Head of caudate nucleus (tissue), 42 donors: ENCODE measurements at regions not wholly inside any gene's neighbourhood (a gene's known extent, or its start where the extent isn't known, plus 50 kb on each side); places are given as distances from the start of the nearest gene placed in this dataset.
"Not testable (repeated sequence)": the region's sequence is repeated elsewhere in the genome, so short reads cannot be mapped to it uniquely, and the experiment has no call there.

Experiments
- DNase-seq, 42 donors: peaks; one replicate each; pipeline versions ENCODE4 v3.0.0 to v3.0.0-alpha.2; 2020 to 2021; ENCODE audit warnings: mixed read lengths in 7 of 42
- intact Hi-C: fragments of 100-400 bp; cut with DNase I; formaldehyde crosslinking; loops from one replicate; pipeline ENCODE4 v1.15.0; 2022

GRCh38 chr2:67565761-67566160 is 168.6 kb downstream of the ETAA1 start:
- peak in 4 of 42 donors; percentile 2 to 26 (median 4) for DNase-seq
- intact Hi-C loops = no loop called here

DNA sequence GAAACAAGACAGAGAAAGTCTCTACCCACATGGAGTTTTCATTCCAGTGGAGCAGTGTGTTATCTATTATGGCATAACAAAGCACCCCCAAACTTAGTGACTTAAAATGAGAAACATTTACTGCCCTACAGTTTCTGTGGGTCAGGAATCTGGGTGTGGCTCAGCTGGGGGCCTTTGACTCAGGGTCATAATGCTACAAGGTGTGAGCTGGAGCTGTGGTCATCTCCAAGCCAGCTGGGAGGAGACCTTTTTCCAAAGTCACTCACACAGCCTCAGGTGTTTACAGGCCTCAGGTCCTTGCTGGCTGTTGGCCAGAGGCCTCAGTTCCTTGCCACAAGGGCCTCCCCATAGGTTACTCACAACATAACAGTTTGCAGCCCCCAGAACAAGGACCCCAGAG is 169.2 kb downstream of the ETAA1 start:
- DNase-seq = no peak
- intact Hi-C loops = no loop called here

DNA sequence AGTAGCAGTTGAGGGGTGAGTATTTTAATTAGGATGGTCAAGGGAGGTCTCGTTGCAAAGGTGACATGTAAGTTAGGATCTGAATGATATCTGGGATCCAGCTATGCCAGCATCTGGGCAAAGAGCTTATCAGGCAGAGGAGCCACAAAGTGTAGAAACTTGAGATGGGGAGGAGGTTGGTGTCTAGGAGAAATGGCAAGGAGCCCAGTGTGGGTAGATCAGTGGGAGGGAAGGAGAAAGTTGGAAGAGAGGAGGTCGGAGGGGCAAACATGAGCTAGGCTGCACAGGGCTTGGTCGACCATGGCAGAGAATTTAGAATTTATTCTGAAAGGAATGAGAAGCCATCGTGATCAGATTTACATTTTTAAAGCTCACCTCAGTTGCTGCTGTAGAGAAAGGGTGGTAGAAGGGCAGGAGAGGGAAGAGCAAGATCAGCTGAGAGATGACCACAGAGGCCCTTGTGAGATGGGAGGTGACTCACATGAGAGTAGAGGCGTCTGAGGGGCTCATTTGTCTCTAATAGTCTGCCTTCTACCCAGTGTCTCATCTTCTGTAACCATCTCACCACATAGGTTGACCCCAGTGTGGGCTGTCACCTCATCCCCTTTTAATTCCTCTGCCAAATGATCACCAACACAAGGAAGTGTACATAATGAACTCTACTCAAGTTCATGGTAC is 170.0 kb downstream of the ETAA1 start:
- no peak for DNase-seq
- intact Hi-C loops = no loop called here

DNA sequence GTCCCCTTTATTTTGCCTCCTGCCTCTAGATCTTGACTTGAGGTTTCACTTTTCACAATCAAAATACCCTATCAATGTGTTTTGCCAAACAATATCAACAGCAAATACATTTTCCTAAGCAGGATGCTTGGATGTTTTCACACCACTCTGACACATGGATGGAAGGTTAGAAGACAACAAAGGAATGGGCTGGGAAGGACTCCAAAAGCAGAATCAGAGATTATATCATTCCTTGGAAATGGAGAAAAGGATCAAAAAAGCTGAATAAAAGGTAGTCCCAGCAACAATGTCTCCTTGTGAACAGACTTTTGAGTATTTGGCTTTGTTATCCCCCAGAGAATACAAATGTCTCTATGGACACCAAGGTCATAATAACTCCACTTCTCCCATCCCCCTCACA is 170.8 kb downstream of the ETAA1 start:
- DNase-seq = no peak
- intact Hi-C loops = no loop called here

GRCh38 chr2:67570611-67571010 is 173.5 kb downstream of the ETAA1 start:
- intact Hi-C loops = no loop called here
- no peak for DNase-seq

- intact Hi-C loops = no loop called here
- DNase-seq = no peak
Observed at GRCh38 chr2:67571785-67572718, 174.9 kb downstream of the ETAA1 start.

GRCh38 chr2:67572721-67573435 is 175.7 kb downstream of the ETAA1 start:
- intact Hi-C loops = no loop called here

DNA sequence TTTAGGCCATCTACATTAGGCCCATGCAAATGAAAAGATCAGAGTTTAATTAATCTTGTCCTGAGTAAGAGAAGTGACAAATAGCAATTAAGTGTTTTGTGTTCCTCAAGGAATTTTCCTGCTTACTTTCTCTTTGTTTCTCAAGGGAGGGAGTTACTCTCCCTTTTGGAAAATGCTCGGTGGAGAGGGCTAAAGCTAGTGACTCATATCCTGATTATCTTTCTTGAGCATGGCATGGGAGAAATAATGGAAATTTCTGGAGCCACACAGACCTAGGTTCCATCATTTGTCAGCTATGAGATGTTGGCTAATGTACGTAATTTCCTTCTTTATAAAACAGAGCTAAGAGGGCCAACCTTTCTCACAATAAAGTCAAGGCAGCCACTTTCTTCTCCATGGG is 177.1 kb downstream of the ETAA1 start:
- DNase-seq = no peak
- intact Hi-C loops = no loop called here

More at GRCh38 chr2:67572721-67573435, 175.7 kb downstream of the ETAA1 start:
- DNase-seq = no peak

DNA sequence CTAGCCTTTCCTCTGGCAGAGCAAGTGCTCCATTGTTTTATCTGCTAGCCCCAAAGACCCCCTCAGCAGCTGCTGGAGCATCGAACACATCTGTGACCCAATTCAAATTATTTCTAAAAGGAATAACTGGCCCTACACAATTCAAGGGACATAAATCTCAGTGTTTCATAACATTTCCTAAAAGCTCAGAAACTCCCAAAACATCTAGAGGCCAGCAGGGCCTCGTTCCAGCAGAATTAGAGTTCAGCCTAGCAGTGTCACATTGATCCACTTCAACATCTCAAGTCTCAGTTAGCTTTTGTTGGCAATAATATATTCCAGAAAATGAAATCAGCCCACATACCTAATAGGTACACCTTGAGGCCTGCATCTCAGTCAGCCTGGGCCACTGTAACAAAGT is 179.1 kb downstream of the ETAA1 start:
- no peak for DNase-seq
- intact Hi-C loops = no loop called here

DNA sequence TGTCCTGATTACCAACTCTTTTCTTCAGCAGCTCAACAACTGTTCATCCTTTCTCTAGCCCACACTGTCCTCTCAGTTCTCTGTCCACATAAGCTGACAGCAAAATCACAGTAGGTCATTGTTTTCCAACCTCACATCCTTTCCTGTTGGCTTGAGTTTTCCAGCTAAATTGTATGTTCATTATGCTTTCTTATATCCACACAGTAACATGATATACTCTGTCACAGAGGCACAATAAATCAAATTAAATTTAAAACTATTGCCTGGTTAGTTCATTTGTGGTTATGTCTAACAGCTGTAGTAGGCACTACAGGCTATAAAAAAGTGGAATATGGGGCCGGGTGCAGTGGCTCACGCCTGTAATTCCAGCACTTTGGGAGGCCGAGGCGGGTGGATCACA is 179.9 kb downstream of the ETAA1 start:
- intact Hi-C loops = no loop called here
- DNase-seq = no peak

DNA sequence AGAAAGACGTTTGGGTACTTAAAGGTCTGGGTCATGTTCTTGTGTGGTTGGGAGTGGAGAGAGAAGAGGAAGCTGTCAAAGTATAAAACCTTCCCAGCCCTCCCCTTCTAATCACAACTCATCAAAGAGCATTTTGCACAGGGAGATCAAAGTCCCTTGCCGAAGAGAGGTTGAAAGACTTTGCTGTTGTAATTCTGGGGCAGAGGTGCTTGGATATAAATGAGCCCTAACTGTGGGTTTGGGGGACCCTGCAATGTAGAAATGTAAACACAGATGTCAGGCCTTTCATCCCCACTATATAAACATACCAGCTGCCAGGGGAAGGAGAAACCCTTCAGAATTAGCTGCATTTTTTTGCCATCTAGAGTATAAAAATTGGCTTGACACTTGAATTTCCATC is 182.1 kb downstream of the ETAA1 start:
- no peak for DNase-seq
- intact Hi-C loops = no loop called here

- no peak for DNase-seq
- intact Hi-C loops = no loop called here
Observed at GRCh38 chr2:67579806-67580205, 182.7 kb downstream of the ETAA1 start.

DNA sequence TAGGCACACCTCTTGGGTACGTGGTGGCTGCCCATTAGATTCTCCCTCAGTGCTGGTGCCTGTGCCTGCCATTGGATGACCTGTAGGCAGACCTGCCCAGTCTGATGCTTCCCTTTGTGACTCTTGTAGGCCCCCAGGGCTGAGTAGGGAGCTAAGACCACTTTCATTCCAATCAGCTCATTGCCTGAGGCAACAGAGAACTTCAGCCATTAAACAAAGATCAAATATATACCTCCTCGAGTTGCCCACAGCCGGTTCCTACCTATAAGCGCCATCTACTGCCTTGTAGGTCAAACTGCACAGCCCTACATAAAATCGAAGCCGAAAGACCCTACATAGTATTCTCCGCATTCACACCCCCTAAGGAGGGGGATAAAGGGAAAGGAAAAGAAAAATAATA is 184.6 kb downstream of the ETAA1 start:
- DNase-seq = no peak
- intact Hi-C loops = no loop called here

- DNase-seq = no peak
- intact Hi-C loops = no loop called here
Observed at GRCh38 chr2:67583185-67583584, 186.1 kb downstream of the ETAA1 start.

DNA sequence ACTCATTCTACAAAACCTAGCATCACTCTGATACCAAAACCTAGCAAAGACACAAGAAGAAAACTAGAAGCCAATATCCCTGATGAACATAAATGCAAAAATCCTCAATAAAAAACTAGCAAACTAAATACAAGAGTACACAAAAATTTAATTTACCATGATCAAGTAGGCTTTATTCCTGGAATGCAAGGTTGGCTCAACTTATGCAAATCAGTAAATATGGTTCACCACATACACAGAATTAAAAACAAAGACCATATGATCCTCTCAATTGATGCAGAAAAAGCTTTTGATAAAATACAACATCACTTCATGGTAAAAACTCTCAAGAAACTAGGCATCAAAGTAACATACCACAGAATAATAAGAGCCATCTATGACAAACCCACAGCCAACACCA is 188.3 kb downstream of the ETAA1 start:
- intact Hi-C loops = no loop called here
- no peak for DNase-seq

DNA sequence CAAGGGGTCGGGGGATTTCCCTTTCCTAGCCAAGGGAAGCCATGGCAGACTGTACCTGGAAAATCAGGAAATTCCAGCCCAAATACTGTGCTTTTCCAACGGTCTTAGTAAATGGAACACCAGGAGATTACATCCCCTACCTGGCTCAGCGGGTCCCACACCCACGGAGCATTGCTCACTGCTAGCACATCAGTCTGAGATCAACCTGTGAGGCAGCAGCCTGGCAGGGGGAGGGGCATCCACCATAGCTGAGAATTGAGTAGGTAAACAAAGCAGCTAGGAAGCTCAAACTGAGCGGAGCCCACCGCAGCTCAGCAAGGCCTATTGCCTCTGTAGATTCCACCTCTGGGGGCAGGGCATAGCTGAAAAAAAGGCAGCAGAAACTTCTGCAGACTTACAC is 192.0 kb downstream of the ETAA1 start:
- intact Hi-C loops, DNase-seq: not testable (repeated sequence)

DNA sequence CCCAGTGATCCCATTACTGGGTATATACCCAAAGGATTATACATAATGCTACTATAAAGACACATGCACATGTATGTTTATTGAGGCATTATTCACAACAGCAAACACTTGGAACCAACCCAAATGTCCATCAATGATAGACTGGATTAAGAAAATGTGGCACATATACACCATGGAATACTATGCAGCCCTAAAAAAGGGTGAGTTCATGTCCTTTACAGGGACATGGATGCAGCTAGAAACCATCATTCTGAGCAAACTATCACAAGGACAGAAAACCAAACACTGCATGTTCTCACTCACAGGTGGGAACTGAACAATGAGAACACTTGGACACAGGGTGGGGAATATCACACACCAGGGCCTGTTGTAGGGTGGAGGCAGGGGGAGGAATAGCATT is 197.4 kb downstream of the ETAA1 start:
- DNase-seq, intact Hi-C loops: not testable (repeated sequence)

DNA sequence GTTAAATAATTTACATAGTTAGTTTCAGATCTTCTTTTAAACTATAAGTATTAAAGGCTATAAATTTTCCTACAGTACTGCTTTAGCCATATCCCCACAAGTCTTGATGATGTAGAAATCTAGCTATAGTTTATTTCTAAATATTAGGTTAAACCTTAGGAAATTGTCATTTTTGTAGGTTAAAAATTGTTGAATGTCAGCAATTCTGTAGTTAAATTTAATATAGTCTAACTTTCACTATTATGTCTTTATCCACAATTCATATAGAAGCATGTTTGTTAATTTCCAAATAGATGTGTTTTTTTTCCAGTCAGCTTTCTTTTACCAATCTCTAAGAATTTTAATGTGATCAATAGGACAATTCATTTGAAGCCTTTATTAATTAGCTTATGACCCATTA is 199.7 kb downstream of the ETAA1 start:
- no peak for DNase-seq
- intact Hi-C loops = no loop called here

- no peak for DNase-seq
- intact Hi-C loops = no loop called here
Observed at GRCh38 chr2:67599561-67599960, 202.4 kb downstream of the ETAA1 start.
